Suprapubic skin (tissue), 4 donors: ENCODE measurements at regions not wholly inside any gene's neighbourhood (a gene's known extent, or its start where the extent isn't known, plus 50 kb on each side); places are given as distances from the start of the nearest gene placed in this dataset.

Experiments used
- DNase-seq, 2 donors: peaks; one replicate each; pipeline ENCODE4 v3.0.0-alpha.2; 2019; ENCODE audit warnings: low spot score in 2 of 2
- H3K27ac ChIP-seq: fragments of 200-600 bp; sonication (generic); one replicate; pipeline ENCODE4 v1.5.1; 2019
- H3K27me3 ChIP-seq: fragments of 200-600 bp; sonication (generic); one replicate; pipeline ENCODE4 v1.5.1; 2019
- H3K36me3 ChIP-seq: fragments of 200-600 bp; sonication (generic); one replicate; pipeline ENCODE4 v1.5.1; 2019
- H3K4me1 ChIP-seq: fragments of 200-600 bp; sonication (generic); one replicate; pipeline ENCODE4 v1.5.1; 2019
- H3K4me3 ChIP-seq: fragments of 200-600 bp; sonication (generic); one replicate; pipeline ENCODE4 v1.5.1; 2019; ENCODE audit warnings: mild to moderate bottlenecking
- H3K9me3 ChIP-seq: fragments of 200-600 bp; sonication (generic); one replicate; pipeline ENCODE4 v1.5.1; 2019
- CTCF ChIP-seq, 2 donors: fragments of 200-600 bp in 1 of 2; fragments of 450-650 bp in 1 of 2; sonication (generic) in 1 of 2; IDR thresholded peaks; one replicate each; pipeline ENCODE4 v1.5.1; 2016 to 2019; ENCODE audit warnings: antibody characterized with exemption in 2 of 2, mild to moderate bottlenecking in 1 of 2, moderate library complexity in 1 of 2
- EP300 ChIP-seq: sonication (generic); formaldehyde crosslinking; IDR thresholded peaks from one replicate; pipeline ENCODE4 v1.6.1; 2017; ENCODE audit warnings: antibody characterized with exemption
- POLR2A ChIP-seq, 2 donors: fragments of 450-650 bp; IDR thresholded peaks; one replicate each; pipeline ENCODE4 v1.6.1; 2017; ENCODE audit warnings: antibody characterized with exemption in 2 of 2, mild to moderate bottlenecking in 2 of 2, moderate library complexity in 2 of 2
- POLR2AphosphoS5 ChIP-seq, 3 donors: sonication (generic); formaldehyde crosslinking; IDR thresholded peaks; one replicate each; pipeline ENCODE4 v1.6.1; 2017; ENCODE audit warnings: antibody characterized with exemption in 3 of 3
- WGBS: methylation state at CpG from one replicate; pipeline ENCODE4 v1.1.5; 2018; 5-methylcytosine and 5-hydroxymethylcytosine counted together

- Histone ChIP-seq H3K9me3 (no peaks in the 10 kb centered on the region), H3K4me1 (no peaks in the 10 kb centered on the region), H3K4me3 (no peak overlapping the region), H3K36me3 (no peaks in the 10 kb centered on the region), H3K27ac (no peak overlapping the region), H3K27me3 (no peaks in the 10 kb centered on the region)
- 90% methylated on average over 3 of the region's 3 CpGs for WGBS
- no peak for TF ChIP-seq CTCF (IDR thresholded peaks at IDR 0.05)
- TF ChIP-seq EP300: no peak
- TF ChIP-seq POLR2A (IDR thresholded peaks at IDR 0.05): no peak
- TF ChIP-seq POLR2AphosphoS5 (IDR thresholded peaks at IDR 0.05): no peak
- DNase-seq: no peak
Measured at GRCh38 chr6:67221226-67221625, 1413.9 kb upstream of the ADGRB3 start.

GRCh38 chr6:67219346-67219745 is 1415.7 kb upstream of the ADGRB3 start:
- Histone ChIP-seq H3K27ac (no peak overlapping the region), H3K4me1 (no peaks in the 10 kb centered on the region), H3K27me3 (no peaks in the 10 kb centered on the region), H3K4me3 (no peak overlapping the region), H3K36me3 (no peaks in the 10 kb centered on the region), H3K9me3 (no peaks in the 10 kb centered on the region)
- no peak for TF ChIP-seq EP300
- TF ChIP-seq CTCF (IDR thresholded peaks at IDR 0.05): no peak
- TF ChIP-seq POLR2AphosphoS5 (IDR thresholded peaks at IDR 0.05): no peak
- TF ChIP-seq POLR2A (IDR thresholded peaks at IDR 0.05): no peak
- 83% methylated on average over 2 of the region's 2 CpGs for WGBS
- no peak for DNase-seq

GRCh38 chr6:67212584-67212983 is 1422.5 kb upstream of the ADGRB3 start:
- DNase-seq: no peak
- Histone ChIP-seq H3K9me3 (no peaks in the 10 kb centered on the region), H3K4me1 (no peaks in the 10 kb centered on the region), H3K27me3 (no peaks in the 10 kb centered on the region), H3K27ac (no peak overlapping the region), H3K36me3 (no peaks in the 10 kb centered on the region), H3K4me3 (no peak overlapping the region)
- TF ChIP-seq POLR2AphosphoS5 (IDR thresholded peaks at IDR 0.05) (no peak), CTCF (IDR thresholded peaks at IDR 0.05) (no peak), EP300 (no peak), POLR2A (IDR thresholded peaks at IDR 0.05) (no peak)

- H3K36me3 ChIP-seq: no peaks in the 10 kb centered on the region
- no peak for TF ChIP-seq EP300
- TF ChIP-seq POLR2A (IDR thresholded peaks at IDR 0.05): no peak
- TF ChIP-seq CTCF (IDR thresholded peaks at IDR 0.05): no peak
- TF ChIP-seq POLR2AphosphoS5 (IDR thresholded peaks at IDR 0.05): no peak
- DNase-seq: no peak
- H3K4me3 ChIP-seq: no peak overlapping the region
- no peak overlapping the region for H3K27ac ChIP-seq
- 82% methylated on average over 1 of the region's 1 CpG for WGBS
- no peaks in the 10 kb centered on the region for H3K4me1 ChIP-seq
- H3K27me3 ChIP-seq: no peaks in the 10 kb centered on the region
- H3K9me3 ChIP-seq: no peaks in the 10 kb centered on the region
Measured at GRCh38 chr6:67210450-67210849, 1424.6 kb upstream of the ADGRB3 start.

GRCh38 chr6:67201563-67201962 is 1433.5 kb upstream of the ADGRB3 start:
- Histone ChIP-seq H3K4me3 (no peak overlapping the region), H3K27me3 (no peaks in the 10 kb centered on the region), H3K9me3 (no peaks in the 10 kb centered on the region), H3K36me3 (no peaks in the 10 kb centered on the region), H3K4me1 (no peaks in the 10 kb centered on the region), H3K27ac (no peak overlapping the region)
- TF ChIP-seq EP300 (no peak), CTCF (IDR thresholded peaks at IDR 0.05) (no peak), POLR2AphosphoS5 (IDR thresholded peaks at IDR 0.05) (no peak), POLR2A (IDR thresholded peaks at IDR 0.05) (no peak)
- no peak for DNase-seq
- WGBS: 95% methylated on average over 13 of the region's 13 CpGs
